Stimulated activated CD4-positive, alpha-beta T cell treated with anti-CD3 and anti-CD28 coated beads, Interleukin-4, amount 100 ng/mL, for 48 hours (primary cell): ENCODE measurements at regions not wholly inside any gene's neighbourhood (a gene's known extent, or its start where the extent isn't known, plus 50 kb on each side); places are given as distances from the start of the nearest gene placed in this dataset.
"Not testable (repeated sequence)": the region's sequence is repeated elsewhere in the genome, so short reads cannot be mapped to it uniquely, and the experiment has no call there.

Source experiments
- DNase-seq, 2 donors: peaks; one replicate each; pipeline ENCODE4 v3.0.0-alpha.2; 2020; ENCODE audit warnings: low read depth in 2 of 2

DNA sequence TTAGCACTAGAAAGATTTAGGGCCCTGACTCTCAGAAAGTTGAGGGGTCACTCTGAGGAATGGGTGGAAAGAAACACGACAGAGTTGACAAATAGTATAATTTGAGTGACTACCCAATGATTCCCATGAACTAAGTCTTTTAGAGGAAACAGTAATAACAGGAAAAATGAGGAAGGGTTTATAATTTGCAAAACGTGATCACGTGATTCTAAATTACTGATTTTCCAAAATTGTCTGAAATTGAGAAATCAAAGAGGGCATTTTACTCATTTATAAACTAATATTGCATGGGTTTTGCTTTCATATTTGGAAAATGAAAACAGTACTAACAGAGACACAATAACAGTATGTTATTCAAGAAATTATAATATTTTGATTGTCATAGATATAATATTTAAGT is 1335.7 kb downstream of the PLA2G4A start:
- no peak for DNase-seq

DNA sequence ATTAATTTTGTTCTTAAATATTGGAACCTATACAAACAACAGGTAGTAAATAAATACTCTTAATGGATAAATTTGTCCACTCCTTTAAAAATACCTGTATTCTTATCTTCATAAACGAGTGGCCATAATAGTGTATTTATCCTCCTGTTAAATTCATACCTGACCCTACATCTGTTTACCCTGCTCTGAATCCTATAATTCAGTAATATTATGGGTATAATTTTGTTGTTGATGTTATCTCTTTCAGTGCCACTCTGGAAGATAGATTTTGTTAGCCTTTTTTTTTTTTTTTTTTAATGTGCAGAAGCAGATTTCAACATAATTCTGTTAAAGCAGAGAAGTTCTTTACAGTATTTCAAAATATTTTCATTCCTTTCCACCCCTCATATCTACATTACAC is 1337.9 kb downstream of the PLA2G4A start:
- DNase-seq, result no peak

DNA sequence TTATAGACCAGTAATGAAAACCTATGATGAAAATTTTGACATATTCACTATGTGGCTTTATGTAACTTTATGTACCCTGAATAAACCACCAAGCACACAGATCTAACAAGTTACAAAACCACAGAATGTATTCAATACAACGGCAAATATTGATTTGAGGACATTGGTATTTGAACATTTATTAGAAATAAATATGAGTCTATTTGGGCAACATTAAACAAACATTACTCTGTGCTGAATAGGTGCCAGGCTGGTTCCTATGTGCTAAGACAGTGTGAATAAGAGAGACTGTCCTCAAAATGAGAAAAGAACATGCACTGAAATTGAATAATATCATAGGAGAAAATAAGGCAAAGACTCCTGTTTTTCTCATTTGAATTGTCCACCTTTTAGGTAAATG is 1341.2 kb downstream of the PLA2G4A start:
- DNase-seq, result no peak

DNA sequence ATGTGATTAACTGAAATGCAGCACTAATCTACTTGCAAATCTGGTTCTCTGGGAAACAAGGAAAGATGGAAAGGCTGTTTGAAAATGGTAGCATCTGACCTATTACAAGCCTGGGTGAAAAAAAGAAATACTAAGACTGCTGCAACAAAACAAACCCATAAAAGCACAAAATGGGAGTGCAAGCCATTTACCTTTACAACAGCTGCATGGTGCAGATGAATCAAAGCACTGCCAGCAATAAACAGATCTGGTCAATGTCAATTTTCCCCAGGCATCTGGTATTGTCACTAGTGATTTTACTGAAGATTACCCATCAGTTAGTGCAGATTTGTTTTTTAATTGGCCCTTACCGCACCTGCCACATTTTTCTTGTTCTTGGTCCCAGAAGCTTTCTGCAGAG is 1341.7 kb downstream of the PLA2G4A start:
- no peak for DNase-seq

GRCh38 chr1:188170935-188171334 is 1342.2 kb downstream of the PLA2G4A start:
- DNase-seq, result no peak

- not testable (repeated sequence) for DNase-seq
Observed at GRCh38 chr1:188182063-188182462, 1353.3 kb downstream of the PLA2G4A start.

- DNase-seq, result no peak
Observed at GRCh38 chr1:188188317-188188716, 1359.6 kb downstream of the PLA2G4A start.

DNA sequence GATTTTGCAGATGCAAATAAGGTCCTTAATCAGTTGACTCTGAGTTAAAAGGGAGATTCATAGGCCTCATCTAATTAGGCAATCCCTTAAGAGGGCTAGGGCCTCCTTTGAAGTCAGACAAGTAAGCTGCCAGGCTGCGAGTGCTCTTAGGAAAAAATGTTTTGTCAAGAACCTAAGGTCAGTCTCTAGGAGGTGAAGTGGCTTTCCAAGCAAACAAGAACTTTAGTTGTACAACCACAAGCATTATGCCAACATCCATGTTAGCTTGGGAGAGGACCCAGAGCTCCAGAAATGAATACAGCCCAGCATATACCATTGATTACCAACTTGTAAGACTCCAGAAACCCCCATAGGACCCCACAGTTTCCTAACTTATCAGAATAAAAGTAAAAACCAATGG is 1366.2 kb downstream of the PLA2G4A start:
- DNase-seq, result no peak

DNA sequence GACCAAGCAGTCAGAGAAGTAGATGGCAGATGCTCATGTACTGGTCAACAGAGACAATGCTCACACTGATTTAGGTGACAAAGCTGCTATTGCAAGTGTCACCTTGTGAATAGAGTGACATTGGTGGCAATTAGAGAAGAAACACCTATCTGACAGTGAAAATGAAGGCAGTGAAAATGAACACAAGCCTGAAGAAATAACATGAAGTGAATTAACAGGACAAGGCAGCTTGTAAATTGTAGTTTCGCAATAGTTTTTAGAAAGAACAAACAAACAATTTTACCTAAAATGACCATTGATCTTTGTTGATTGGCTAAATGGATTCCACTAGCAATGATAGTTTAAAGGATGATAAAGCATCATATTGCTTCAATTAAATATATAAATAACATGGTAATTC is 1389.5 kb downstream of the PLA2G4A start:
- no peak for DNase-seq

DNA sequence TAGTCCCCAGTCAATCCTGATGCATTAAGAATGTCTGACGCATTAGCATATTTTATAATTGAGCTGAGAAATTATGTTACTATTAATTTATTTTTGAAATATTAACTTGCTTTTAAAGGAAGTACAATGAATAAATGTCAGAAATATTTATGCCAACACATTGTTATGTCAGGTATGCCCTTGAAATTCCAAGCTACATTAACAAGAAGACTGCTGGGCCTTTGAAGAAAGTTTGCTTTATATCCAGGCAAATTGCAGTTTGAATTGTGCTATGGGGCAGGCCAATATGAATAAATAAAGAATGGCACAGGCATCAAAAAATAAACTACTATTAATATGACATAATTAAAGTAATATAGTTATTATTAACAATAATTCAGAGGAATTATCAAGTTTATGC is 1391.3 kb downstream of the PLA2G4A start:
- DNase-seq, result no peak

DNA sequence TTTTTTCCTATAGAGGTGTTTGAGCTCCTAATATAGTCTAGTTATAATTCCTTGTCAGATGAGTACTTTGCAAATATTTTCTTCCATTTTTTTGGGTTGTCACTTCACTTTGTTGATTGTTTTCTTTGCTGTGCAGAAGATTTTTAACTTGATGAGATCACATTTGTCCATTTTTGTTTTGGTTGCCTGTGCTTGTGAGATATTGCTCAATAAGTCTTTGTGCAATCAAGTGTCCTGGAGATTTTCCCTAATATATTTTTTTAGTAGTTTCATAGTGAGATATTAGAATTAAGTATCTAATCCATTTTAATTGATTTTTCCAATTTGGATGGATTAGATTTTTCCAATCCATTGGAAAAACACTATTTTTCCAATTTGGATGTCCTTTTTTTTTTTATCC is 1395.5 kb downstream of the PLA2G4A start:
- DNase-seq, result no peak

DNA sequence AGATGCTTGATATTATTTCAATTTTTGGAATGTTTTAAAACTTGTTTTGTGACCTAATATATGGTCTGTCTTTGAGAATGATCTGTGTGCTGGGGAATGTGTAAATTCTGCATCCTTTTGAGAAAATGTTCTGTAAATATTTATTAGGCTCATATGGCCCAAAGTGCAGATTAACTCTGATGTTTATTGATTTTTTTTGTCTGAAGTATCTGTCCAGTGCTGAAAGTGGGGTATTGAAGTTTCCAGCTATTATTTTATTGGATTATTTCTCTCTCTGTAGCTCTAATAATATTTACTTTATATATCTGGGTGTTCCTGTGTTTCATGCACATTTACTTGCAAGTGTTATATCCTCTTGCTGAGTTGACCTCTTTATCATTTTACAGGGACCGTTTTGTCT is 1397.2 kb downstream of the PLA2G4A start:
- no peak for DNase-seq

DNA sequence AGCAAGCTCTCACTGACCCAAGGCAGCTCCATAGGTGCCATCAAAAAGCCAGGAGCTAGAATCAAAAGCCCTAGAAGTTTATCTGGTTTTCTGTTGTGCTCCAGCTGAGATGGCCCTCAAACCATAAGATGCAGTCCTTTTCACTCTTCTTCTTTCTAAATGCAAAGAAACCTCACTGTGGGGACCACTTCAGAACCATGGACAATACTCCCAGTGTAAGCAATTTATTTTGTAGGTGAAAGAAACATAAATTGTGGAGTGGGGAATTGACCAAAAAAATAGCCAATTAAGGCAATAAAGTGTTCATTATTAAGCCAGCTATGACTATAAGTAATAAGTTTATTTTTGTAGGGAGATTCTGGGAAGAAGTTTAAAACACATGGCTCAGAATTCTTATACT is 1399.9 kb downstream of the PLA2G4A start:
- no peak for DNase-seq

GRCh38 chr1:188237573-188238348 is 1409.0 kb downstream of the PLA2G4A start:
- no peak for DNase-seq

DNA sequence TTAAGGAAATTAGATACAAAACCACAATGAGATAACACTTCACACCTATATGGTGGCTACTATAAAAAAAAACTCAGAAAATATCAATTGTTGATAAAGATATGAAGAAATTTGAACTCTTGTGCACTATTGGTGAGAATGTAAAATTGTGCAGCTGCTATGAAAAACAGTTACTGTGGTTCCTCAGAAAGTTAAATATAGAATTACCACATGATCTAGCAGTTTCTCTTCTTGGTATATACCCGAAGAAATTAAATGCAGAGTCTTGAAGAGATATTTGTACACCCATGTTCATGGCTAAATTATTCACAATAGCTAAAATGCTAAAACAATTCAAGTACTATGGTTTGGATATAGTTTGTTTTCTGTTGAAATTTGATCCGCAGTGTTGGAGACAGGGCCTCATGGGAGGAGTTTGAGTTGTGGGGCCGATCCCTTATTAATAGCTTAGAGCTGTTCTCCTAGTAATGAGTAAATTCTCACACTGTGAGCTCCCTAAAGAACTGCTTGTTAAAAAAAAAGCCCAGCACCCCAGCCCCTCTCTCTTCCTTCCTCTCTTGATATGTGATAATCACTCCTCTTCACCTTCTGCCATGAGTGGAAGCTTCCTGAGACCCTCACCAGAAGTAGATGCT is 1412.1 kb downstream of the PLA2G4A start:
- DNase-seq, result no peak

DNA sequence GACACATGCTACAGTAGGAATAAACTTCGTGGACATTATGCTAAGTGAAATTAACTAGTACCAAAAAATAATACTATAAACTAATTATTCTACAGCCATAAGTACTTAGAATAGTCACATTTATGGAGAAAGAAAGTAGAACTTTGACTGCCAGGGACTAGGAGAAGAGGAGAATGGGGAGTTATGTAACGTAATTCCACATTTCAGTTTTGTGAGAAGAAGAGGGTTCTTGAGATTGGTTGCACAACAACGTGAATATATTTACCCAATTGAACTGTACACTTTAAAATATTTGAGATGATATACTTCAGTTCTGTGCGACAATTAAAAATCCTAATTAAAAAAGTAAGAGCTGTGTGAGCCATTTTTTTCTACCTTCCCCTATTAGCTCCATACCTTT is 1412.9 kb downstream of the PLA2G4A start:
- no peak for DNase-seq

GRCh38 chr1:188243456-188243855 is 1414.7 kb downstream of the PLA2G4A start:
- DNase-seq, result no peak

DNA sequence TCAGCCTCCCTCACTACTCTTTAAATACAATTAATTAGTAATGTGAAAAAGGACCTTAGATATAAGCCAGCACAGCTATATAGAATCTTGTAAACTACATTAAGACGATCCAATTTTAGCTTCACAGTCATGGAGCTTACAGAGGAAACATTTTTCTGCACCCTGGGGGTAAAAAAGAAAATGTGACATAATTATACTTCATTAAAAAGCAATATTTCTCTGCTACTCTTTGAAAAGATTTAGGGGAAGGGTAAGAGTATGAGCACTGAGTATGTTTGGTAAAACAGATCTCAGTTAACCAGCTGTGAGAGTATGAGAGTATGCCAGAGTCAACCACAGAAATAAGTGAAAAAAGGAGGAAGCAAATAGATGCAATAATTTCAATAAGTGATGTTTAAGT is 1415.9 kb downstream of the PLA2G4A start:
- DNase-seq, result no peak

DNA sequence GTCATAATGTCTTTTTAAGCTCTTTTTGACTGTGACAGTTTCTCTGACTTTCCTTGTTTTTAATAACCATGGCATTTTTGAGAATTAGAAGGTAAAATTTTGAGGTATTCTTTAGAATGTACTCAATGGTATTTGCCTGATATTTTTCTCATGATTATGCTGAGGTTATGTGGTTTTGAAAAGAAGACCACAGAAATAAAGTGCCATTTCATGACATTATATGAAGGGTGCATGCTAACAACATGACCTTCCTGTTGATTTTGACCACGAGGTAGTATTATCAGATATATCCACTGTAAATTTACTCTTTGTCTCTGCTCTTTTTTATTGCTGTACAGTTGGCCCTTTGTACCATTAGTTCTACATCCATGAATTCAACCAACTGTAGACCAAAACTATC is 1418.5 kb downstream of the PLA2G4A start:
- DNase-seq, result no peak

GRCh38 chr1:188249811-188250210 is 1421.1 kb downstream of the PLA2G4A start:
- no peak for DNase-seq

DNA sequence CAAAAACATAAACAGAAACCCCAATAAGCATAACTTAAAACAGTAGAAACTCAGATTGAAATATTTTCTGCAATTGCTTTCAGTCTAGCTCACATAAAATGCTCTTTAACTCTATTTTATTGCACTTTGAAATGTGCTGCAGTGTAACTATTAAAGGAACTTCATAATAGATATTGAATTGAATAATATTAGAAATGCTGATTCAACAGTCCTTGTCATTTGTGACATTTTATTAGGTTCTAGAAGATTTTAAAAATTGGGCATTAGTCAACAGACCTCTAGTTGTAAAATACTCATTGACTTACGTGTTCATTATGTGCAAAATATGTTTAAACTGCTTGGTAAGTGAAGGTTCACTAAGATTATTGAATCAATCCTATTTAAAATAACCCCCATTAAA is 1422.3 kb downstream of the PLA2G4A start:
- no peak for DNase-seq

DNA sequence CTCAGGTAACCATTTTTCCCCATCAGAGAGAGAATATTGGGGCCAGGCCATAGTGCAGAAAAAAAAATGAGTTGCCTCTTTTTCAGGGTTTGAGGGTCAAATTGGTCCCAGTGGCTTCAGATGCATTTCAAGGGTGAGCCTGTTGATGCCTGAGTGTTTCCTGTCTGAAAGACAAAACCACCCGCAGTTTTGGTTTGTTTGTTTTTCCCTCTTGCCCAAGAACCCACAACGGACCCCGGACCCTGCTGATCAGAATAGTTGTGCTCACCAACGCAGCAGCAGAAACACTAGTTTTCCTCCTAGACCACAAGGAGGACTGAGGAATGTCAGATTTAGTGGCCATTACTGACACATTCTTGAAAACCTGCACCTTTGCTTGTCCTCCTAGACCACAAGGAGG is 1433.1 kb downstream of the PLA2G4A start:
- no peak for DNase-seq

DNA sequence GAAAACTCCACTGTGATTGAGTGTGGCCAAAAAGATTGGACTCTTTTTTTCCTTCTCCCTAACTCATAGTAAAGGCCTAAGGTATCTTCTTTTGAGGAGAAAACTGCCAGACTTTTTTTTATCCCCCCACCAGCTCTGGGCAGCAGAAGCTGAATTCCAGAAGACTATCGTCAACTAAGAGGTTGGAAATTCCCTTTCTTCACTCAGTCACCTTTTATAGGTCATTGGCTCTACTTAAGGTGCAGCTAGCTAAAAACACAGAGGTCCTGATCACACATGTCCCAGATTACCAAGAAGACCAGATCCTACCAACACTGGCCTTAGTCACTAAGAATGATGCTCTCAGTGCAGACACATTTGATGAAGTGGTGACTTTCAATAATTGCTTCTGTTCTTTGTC is 1441.2 kb downstream of the PLA2G4A start:
- DNase-seq, result no peak

DNA sequence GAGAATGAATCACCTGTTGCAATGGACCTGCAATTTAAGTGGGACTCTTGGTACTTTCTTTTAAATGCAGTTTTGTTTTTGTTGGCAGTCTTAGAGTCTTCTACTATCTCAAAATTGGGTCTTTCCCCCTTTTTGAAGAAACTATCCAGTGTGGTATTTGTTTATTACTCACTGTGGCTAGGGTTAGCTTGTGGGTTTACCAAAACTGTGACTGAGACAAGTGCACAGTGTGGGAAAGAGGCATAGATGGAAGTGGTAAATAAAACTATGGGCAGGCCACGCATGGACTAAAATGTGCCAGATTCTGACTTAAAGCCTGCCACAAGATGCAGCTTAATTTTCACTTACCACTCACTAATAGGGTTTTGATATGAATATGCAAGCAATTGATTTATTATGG is 1441.7 kb downstream of the PLA2G4A start:
- no peak for DNase-seq
